CD14-positive monocyte (primary cell): ENCODE measurements at regions not wholly inside any gene's neighbourhood (a gene's known extent, or its start where the extent isn't known, plus 50 kb on each side); places are given as distances from the start of the nearest gene placed in this dataset.

ENCODE experiments used
- DNase-seq, 3 donors: peaks; one replicate each; pipeline ENCODE4 v3.0.0-alpha.2; 2011 to 2022
- H2AFZ ChIP-seq: 2 replicates; pipeline ENCODE4 v1.6.0; 2012; ENCODE audit warnings: mild to moderate bottlenecking, low read depth, low read length, inconsistent platforms; ENCODE audit not compliant: insufficient read depth, poor library complexity, severe bottlenecking
- H3K27ac ChIP-seq, 2 donors: 1 replicate in 1 of 2; 2 replicates in 1 of 2; pipeline ENCODE4 v1.5.1; 2012 to 2013; ENCODE audit warnings: low read length in 2 of 2, control low read depth in 1 of 2, inconsistent platforms in 1 of 2, low read depth in 1 of 2, mild to moderate bottlenecking in 1 of 2
- H3K27me3 ChIP-seq, 2 donors: one replicate each; pipeline versions ENCODE4 v1.6.0 to v1.6.1; 2011 to 2013; ENCODE audit warnings: low read length in 2 of 2; ENCODE audit not compliant: control insufficient read depth in 2 of 2, insufficient read depth in 2 of 2
- H3K36me3 ChIP-seq, 2 donors: replicated peaks in 1 of 2; 1 replicate in 1 of 2; 2 replicates in 1 of 2; pipeline versions ENCODE4 v1.5.1 to v1.6.1; 2012 to 2013; ENCODE audit warnings: low read length in 2 of 2, control low read depth in 1 of 2, inconsistent platforms in 1 of 2, mild to moderate bottlenecking in 1 of 2; ENCODE audit not compliant: insufficient read depth in 2 of 2, control insufficient read depth in 1 of 2
- H3K4me1 ChIP-seq, 2 donors: 1 replicate in 1 of 2; 2 replicates in 1 of 2; pipeline versions ENCODE4 v1.5.1 to v1.6.1; 2012 to 2013; ENCODE audit warnings: low read length in 2 of 2, control low read depth in 1 of 2, inconsistent platforms in 1 of 2, mild to moderate bottlenecking in 1 of 2, moderate library complexity in 1 of 2; ENCODE audit not compliant: insufficient read depth in 2 of 2, control insufficient read depth in 1 of 2
- H3K4me2 ChIP-seq: replicated peaks from 2 replicates; pipeline ENCODE3; 2012; ENCODE audit warnings: low read length, moderate library complexity, mild to moderate bottlenecking; ENCODE audit not compliant: poor library complexity, severe bottlenecking; ENCODE audit errors: extremely low read depth
- H3K4me3 ChIP-seq, 3 experiments: fragments of 200-600 bp in 1 of 3; sonication (generic) in 1 of 3; replicated peaks in 1 of 3; 1 replicate in 2 of 3; 2 replicates in 1 of 3; pipeline ENCODE4 v1.5.1; 2011 to 2013; ENCODE audit warnings: low read length in 3 of 3, mild to moderate bottlenecking in 3 of 3, control low read depth in 2 of 3, low read depth in 2 of 3, inconsistent platforms in 1 of 3, moderate library complexity in 1 of 3
- H3K79me2 ChIP-seq: 2 replicates; pipeline ENCODE4 v1.6.0; 2012; ENCODE audit warnings: mild to moderate bottlenecking, control low read depth, inconsistent platforms, low read length, moderate library complexity; ENCODE audit not compliant: insufficient read depth
- H3K9ac ChIP-seq: 2 replicates; pipeline ENCODE4 v1.6.0; 2017; ENCODE audit warnings: low read length, mild to moderate bottlenecking; ENCODE audit not compliant: insufficient read depth, poor library complexity, severe bottlenecking
- H3K9me3 ChIP-seq, 2 donors: replicated peaks in 1 of 2; 1 replicate in 1 of 2; 2 replicates in 1 of 2; pipeline versions ENCODE4 v1.5.1 to v1.6.1; 2012 to 2013; ENCODE audit warnings: low read length in 2 of 2, control low read depth in 1 of 2; ENCODE audit not compliant: control insufficient read depth in 1 of 2, insufficient read depth in 1 of 2
- H4K20me1 ChIP-seq: 2 replicates; pipeline ENCODE4 v1.6.0; 2012; ENCODE audit warnings: mild to moderate bottlenecking, low read length, control low read depth, moderate library complexity; ENCODE audit not compliant: insufficient read depth
- H3K27ac Mint-ChIP-seq, 7 donors: one replicate each; pipeline ENCODE4 v1.8.0; 2020; ENCODE audit warnings: mild to moderate bottlenecking in 7 of 7, mixed read lengths in 7 of 7, moderate library complexity in 6 of 7, inconsistent platforms in 2 of 7
- H3K27me3 Mint-ChIP-seq, 3 donors: one replicate each; pipeline ENCODE4 v1.8.0; 2021 to 2022; ENCODE audit warnings: low read depth in 3 of 3, mild to moderate bottlenecking in 3 of 3, mixed read lengths in 3 of 3, moderate library complexity in 3 of 3, inconsistent platforms in 1 of 3
- H3K36me3 Mint-ChIP-seq, 2 donors: one replicate each; pipeline ENCODE4 v1.8.0; 2020; ENCODE audit warnings: mixed read lengths in 2 of 2, inconsistent platforms in 1 of 2, mild to moderate bottlenecking in 1 of 2
- H3K4me1 Mint-ChIP-seq: one replicate; pipeline ENCODE4 v1.8.0; 2020; ENCODE audit warnings: mild to moderate bottlenecking, mixed read lengths
- H3K4me3 Mint-ChIP-seq, 2 donors: one replicate each; pipeline ENCODE4 v1.8.0; 2020; ENCODE audit warnings: mild to moderate bottlenecking in 2 of 2, mixed read lengths in 2 of 2, moderate library complexity in 1 of 2
- H3K9me3 Mint-ChIP-seq, 7 donors: one replicate each; pipeline ENCODE4 v1.8.0; 2020 to 2022; ENCODE audit warnings: mixed read lengths in 7 of 7, mild to moderate bottlenecking in 6 of 7, moderate library complexity in 6 of 7, inconsistent platforms in 2 of 7
- CTCF ChIP-seq: fragments of 200-600 bp; IDR thresholded peaks from one replicate; pipeline ENCODE4 v1.8.0; 2022; ENCODE audit warnings: antibody characterized with exemption, mild to moderate bottlenecking
- WGBS: methylation state at CpG from one replicate; pipeline ENCODE4 v1.1.5; 2013; ENCODE audit warnings: missing lambda C conversion rate; ENCODE audit not compliant: insufficient coverage; 5-methylcytosine and 5-hydroxymethylcytosine counted together
- intact Hi-C, 2 donors: fragments of 100-400 bp; cut with micrococcal nuclease; formaldehyde crosslinking; loops; one replicate each; pipeline versions ENCODE4 v1.15.0 to v1.15.1; 2023

GRCh38 chr18:65215865-65216466 is 534.8 kb upstream of the CDH7 start:
- WGBS: 87% methylated on average over 5 of the region's 11 CpGs

GRCh38 chr18:65214456-65214855 is 536.4 kb upstream of the CDH7 start:
- Histone ChIP-seq H3K4me3 (no peak overlapping the region), H4K20me1 (no peaks in the 10 kb centered on the region), H3K9ac (no peak overlapping the region), H3K4me1 (no peaks in the 10 kb centered on the region), H3K79me2 (no peaks in the 10 kb centered on the region), H3K4me2 (no peak overlapping the region), H3K27me3 (no peaks in the 10 kb centered on the region), H2AFZ (no peak overlapping the region), H3K36me3 (no peaks in the 10 kb centered on the region), H3K9me3 (no peaks in the 10 kb centered on the region), H3K27ac (no peak overlapping the region)
- H3K36me3 Mint-ChIP-seq: no peaks in the 10 kb centered on the region
- no peak for DNase-seq
- WGBS: no CpG with 5 or more reads among the region's 3 CpGs
- H3K27me3 Mint-ChIP-seq: peaks cover 0 to 1% (median 0%) of the 10 kb centered on the region in 3 donors
- no peak overlapping the region for H3K4me3 Mint-ChIP-seq
- peaks cover 0 to 5% (median 0%) of the 10 kb centered on the region in 7 donors for H3K9me3 Mint-ChIP-seq
- no peak for TF ChIP-seq CTCF
- no peak overlapping the region for H3K27ac Mint-ChIP-seq
- H3K4me1 Mint-ChIP-seq: no peaks in the 10 kb centered on the region
- intact Hi-C loops: no loop called here

More at GRCh38 chr18:65215865-65216466, 534.8 kb upstream of the CDH7 start:
- Mint-ChIP-seq H3K4me1 (no peaks in the 10 kb centered on the region), H3K36me3 (no peaks in the 10 kb centered on the region), H3K27ac (no peak overlapping the region), H3K9me3 (peaks cover 0 to 5% (median under 1%) of the 10 kb centered on the region in 7 donors), H3K4me3 (no peak overlapping the region), H3K27me3 (peaks cover 0 to 1% (median 0%) of the 10 kb centered on the region in 3 donors)
- Histone ChIP-seq H3K79me2 (no peaks in the 10 kb centered on the region), H3K27ac (no peak overlapping the region), H3K4me2 (no peak overlapping the region), H3K9ac (no peak overlapping the region), H4K20me1 (no peaks in the 10 kb centered on the region), H3K27me3 (no peaks in the 10 kb centered on the region), H3K9me3 (peaks cover 0 to 1% of the 10 kb centered on the region in 2 donors), H2AFZ (no peak overlapping the region), H3K4me3 (no peak overlapping the region), H3K36me3 (no peaks in the 10 kb centered on the region), H3K4me1 (no peaks in the 10 kb centered on the region)
- intact Hi-C loops: no loop called here
- DNase-seq: no peak
- TF ChIP-seq CTCF: no peak
